GM19035 (cell line): ENCODE measurements at regions not wholly inside any gene's neighbourhood (a gene's known extent, or its start where the extent isn't known, plus 50 kb on each side); places are given as distances from the start of the nearest gene placed in this dataset.

ENCODE experiments used
- ATAC-seq: cut with Tn5 transposase; IDR thresholded peaks from one replicate; pipeline ENCODE4 v1.9.1; 2021; ENCODE audit not compliant: unreplicated experiment

DNA sequence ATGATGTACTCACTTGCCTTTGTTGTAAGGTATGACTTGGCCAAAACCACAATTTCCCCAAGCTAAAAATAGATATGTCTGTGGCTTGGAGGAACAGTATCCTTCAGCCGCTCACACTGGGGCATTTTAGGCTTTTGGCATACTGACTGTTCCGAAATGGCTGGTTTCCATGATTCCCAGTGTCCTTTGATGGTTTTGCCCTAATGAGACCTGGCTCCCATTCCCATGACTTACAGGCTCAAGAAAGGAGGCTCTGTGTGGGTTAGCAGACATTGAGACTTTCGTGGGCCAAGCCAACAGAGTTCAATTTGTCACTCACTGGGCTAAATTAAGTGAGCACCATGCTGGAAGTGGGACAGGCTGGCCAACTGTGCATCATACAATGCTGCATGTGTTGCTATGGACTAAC, 150.6 kb downstream of the CEP135 start:
- ATAC-seq, result no peak

DNA sequence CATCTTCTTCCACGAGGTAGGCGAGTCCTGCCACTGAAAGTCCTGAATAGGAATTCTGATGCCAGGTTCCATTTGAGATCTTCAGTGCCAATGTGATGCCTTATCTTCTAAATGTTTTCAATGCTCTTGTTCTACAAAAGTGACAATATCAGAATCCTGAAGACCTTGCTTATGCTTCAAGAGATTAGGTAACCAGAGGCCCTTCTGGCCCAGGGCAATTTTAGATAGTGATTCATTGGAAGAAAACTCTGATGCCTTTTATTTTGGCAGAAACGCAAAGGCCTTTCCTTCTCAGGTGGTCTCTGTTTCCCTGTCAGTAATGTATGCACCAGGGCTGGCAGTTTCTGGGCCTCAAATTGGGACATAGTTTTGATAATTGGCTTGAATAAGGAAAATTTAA, 144.8 kb downstream of the CEP135 start:
- ATAC-seq, result no peak

DNA sequence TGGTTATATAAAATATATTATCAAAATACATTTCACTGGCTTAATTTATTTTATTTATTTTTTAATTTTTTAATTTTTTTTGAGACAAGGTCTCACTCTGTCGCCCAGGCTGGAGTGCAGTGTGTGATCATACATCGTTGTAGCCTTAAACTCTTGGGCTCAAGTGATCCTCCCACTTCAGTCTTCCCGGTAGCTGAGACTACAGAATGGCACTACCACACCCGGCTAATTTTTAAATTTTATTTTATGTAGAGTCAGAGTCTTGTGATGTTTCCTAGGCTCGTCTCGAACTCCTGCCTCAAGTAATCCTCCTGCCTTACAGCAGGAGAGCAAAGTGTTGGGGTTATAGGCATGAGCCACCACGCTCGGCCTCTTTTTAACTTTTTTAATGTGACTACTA, 143.8 kb downstream of the CEP135 start:
- ATAC-seq, result no peak

DNA sequence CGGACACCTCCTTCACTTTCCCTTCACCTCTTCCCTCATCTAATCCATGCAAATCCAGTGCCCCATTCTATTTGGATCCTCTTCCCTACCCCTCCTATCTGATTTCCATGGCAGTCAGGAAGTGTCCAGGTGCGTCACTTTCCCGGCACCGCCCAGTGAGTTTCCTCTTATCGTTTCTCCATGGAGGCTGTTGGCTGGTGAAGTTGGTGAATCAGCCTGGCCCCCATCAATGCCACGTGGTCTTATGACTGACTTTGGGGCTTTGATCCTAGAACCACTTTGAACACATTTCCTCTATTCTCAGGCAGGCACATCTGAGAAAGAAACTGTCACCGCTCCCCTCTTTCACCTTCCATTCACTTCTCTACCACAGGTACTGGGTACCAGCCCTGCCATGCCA, 137.8 kb downstream of the CEP135 start:
- no peak for ATAC-seq

DNA sequence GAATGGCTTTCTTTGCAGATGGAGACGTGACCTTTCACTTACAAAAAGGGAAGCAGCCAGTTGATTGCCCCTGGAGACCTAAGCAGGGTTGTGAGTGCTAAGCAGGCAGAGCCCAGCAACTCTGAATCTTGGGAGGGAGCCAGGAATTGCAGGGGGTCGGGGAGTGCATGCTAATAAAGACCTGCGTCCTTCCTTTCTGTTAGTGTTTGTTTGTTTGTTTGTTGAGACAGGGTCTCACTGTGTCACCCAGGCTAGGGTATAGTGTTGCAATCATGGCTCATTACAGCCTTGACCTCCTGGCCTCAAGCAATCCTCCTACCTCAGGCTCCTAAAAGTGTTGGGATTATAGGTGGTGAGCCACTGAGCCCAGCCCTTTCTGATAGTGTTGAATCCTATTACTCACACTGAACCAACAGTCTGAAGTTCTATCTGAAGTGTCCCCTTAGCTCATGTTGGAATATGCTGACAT, 137.4 kb downstream of the CEP135 start:
- ATAC-seq, result no peak

DNA sequence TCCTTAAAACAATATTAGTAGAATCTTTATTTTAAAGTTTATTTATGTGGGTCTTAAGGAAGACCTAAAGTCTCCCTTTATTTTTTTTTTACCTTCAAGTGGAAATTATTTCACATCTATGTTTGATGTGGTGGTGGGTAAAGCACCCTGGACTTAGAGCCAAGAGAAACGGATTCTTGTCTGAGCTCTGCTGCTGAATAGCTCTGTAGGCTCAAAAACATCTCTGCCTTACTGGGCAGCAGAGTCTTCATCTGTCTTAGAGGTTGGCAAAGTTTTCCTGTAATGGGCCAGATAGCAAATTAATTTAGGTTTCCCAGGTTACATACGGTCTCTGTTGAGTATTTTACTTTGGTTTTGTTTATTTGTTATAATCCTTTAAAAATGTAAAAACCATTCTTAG, 136.5 kb downstream of the CEP135 start:
- ATAC-seq, result no peak

DNA sequence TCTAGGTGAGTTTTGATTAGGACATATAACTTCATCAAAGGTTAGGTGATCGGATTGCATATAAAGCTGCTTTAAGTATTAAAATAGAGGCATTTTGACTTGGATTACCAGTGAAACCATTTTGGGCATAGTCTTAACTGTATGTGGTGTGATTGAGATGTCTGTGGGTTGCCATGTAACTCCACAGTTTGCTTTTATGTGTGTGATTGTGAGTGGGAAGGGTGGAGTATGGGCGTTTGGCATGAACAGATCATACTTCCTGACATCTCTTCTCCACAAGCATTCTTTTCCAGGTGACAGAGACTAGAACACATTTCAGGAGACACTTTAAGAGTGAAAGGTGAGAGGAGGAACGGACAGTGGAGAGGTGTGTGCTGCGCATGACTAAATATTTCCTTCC, 136.1 kb downstream of the CEP135 start:
- ATAC-seq, result no peak
